ENCODE measurements at regions not wholly inside any gene's neighbourhood (a gene's known extent, or its start where the extent isn't known, plus 50 kb on each side); places are given as distances from the start of the nearest gene placed in this dataset.

DNA sequence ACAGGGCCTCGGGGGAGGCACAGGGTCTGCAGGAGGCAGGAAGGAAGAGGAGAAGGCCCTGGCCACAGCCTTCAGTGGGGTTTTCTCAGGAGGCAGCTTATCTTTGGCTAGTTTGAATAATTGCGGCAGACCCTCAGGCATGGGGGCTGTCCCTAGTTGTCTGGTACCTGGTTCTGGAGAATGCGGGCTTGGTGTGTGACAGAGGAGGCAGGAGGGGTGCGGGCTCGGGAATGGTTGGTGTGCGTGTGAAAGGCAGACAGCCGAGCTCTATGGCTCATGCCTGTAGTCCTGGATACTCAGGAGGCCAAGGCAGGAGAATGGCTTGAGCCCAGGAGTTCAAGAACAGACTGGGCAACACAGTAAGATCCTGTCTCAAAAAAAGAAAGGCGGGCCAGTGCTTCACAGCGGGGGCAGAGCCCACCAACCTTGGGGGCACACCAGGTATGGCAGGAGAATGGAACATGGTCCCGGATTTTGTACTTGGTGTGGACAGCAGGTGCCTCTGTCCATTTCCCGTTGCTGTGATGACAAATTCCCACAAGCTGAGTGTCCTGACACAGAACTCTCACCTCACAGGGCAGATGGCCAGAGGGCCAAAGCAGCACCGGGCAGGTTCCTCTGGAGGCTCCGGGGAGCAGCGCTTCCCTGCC lies 640.6 kb downstream of the TBC1D22A start:
- no peaks in the 10 kb centered on the region for H3K9me3 ChIP-seq (replicated peaks; ENCODE audit: insufficient read depth, low read length)
- TF ChIP-seq, protein P1, sequence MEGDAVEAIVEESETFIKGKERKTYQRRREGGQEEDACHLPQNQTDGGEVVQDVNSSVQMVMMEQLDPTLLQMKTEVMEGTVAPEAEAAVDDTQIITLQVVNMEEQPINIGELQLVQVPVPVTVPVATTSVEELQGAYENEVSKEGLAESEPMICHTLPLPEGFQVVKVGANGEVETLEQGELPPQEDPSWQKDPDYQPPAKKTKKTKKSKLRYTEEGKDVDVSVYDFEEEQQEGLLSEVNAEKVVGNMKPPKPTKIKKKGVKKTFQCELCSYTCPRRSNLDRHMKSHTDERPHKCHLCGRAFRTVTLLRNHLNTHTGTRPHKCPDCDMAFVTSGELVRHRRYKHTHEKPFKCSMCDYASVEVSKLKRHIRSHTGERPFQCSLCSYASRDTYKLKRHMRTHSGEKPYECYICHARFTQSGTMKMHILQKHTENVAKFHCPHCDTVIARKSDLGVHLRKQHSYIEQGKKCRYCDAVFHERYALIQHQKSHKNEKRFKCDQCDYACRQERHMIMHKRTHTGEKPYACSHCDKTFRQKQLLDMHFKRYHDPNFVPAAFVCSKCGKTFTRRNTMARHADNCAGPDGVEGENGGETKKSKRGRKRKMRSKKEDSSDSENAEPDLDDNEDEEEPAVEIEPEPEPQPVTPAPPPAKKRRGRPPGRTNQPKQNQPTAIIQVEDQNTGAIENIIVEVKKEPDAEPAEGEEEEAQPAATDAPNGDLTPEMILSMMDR (IDR thresholded peaks at IDR 0.05; ENCODE audit: low read length): no peak
- no peak for TF ChIP-seq EZH2 (optimal IDR thresholded peaks at IDR 0.05; ENCODE audit: low read depth, low read length)
- no peak overlapping the region for H3K9ac ChIP-seq (ENCODE audit: low read length)
- no peak overlapping the region for H3K27ac ChIP-seq (ENCODE audit: low read length)
- H3K36me3 ChIP-seq (replicated peaks; ENCODE audit: insufficient read depth, low read length): no peaks in the 10 kb centered on the region
- no peaks in the 10 kb centered on the region for H4K20me1 ChIP-seq (ENCODE audit: insufficient read depth, low read length)
- H3K4me3 ChIP-seq (ENCODE audit: low read length): no peak overlapping the region
- no peaks in the 10 kb centered on the region for H3F3A ChIP-seq (ENCODE audit: insufficient read depth, low read length)
- H3K4me1 ChIP-seq (ENCODE audit: low read length): no peaks in the 10 kb centered on the region
- no peaks in the 10 kb centered on the region for H3K9me2 ChIP-seq (replicated peaks; ENCODE audit: insufficient read depth, low read length)
- DNase-seq: no peak
- H3K4me2 ChIP-seq (ENCODE audit: low read depth, low read length): no peak overlapping the region
- H3K27me3 ChIP-seq (replicated peaks; ENCODE audit: insufficient read depth, low read length): peaks cover 5% of the 10 kb centered on the region; the same call in 1 of the 2 replicates
- no peak overlapping the region for H2AFZ ChIP-seq (ENCODE audit: low read length)
- H3K79me2 ChIP-seq (ENCODE audit: low read length): no peaks in the 10 kb centered on the region

DNA sequence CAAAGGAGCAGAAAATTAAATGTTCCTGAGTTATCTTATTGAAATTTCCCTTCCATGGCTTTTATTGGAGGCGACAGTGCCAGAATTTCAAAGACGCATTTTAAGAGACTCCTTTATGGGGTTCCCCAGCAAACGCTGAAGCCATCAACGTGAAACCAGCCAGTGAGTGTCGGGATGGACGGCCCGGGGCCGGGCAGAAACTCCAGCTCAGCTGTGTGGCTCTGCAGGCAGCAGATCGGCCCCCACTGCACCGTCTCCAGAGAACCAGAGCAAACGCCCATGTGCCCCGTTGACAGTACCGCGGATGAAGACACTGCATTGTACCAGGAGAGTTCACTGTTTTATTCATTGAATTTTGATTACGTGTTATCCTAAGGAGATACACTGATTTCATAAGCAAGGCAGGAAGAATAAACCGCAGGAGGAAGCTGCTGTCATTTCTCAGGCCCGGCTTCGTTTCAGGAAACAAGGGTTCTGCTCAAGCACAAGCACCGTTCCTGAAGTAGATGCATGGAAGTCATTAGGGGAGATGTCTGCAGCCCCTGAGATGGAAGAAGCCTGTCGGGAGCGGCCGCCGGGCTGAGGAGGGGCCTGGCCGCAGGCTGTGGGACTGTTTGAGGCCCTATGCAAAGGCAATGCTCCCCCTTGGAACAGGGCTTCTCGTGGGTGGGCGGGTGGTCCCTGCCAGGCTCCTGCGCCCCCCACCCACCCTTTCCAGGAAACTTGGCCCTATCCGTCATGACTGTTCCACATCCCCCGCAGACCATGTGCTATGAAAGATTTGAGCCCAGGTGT lies 639.7 kb downstream of the TBC1D22A start:
- Histone ChIP-seq H3K36me3 (replicated peaks; ENCODE audit: insufficient read depth, low read length) (no peaks in the 10 kb centered on the region), H3K9ac (ENCODE audit: low read length) (no peak overlapping the region), H3F3A (ENCODE audit: insufficient read depth, low read length) (no peaks in the 10 kb centered on the region), H3K4me1 (ENCODE audit: low read length) (no peaks in the 10 kb centered on the region), H4K20me1 (ENCODE audit: insufficient read depth, low read length) (no peaks in the 10 kb centered on the region), H2AFZ (ENCODE audit: low read length) (no peak overlapping the region), H3K4me2 (ENCODE audit: low read depth, low read length) (no peak overlapping the region), H3K27ac (ENCODE audit: low read length) (no peak overlapping the region), H3K27me3 (replicated peaks; ENCODE audit: insufficient read depth, low read length) (peaks cover 5% of the 10 kb centered on the region; the same call in 1 of the 2 replicates), H3K79me2 (ENCODE audit: low read length) (no peaks in the 10 kb centered on the region), H3K4me3 (ENCODE audit: low read length) (no peak overlapping the region), H3K9me3 (replicated peaks; ENCODE audit: insufficient read depth, low read length) (no peaks in the 10 kb centered on the region), H3K9me2 (replicated peaks; ENCODE audit: insufficient read depth, low read length) (no peaks in the 10 kb centered on the region)
- no peak for TF ChIP-seq EZH2 (optimal IDR thresholded peaks at IDR 0.05; ENCODE audit: low read depth, low read length)
- no peak for TF ChIP-seq EZH2phosphoT487 (IDR thresholded peaks at IDR 0.05; ENCODE audit: low read length)
- TF ChIP-seq, protein P1 (IDR thresholded peaks at IDR 0.05; ENCODE audit: low read length): no peak
- no peak for DNase-seq

DNA sequence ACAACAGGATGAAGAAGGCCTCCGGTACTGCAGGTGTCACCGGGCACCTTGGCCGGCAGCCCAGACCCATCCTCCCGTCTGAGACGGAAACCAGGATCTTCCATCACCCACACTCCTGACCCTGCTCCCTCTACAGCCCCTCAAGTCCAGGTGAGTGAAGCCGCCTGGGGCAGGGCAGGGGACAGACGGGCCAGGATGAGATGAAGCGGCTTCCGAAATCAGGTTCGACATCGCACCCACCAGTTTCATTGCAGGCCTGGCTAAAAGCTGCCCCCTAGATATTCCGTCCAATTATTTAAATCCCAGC lies 639.1 kb downstream of the TBC1D22A start:
- Histone ChIP-seq H3K9ac (ENCODE audit: low read length) (no peak overlapping the region), H3K4me2 (ENCODE audit: low read depth, low read length) (no peak overlapping the region), H3K9me2 (replicated peaks; ENCODE audit: insufficient read depth, low read length) (no peaks in the 10 kb centered on the region), H3K4me3 (ENCODE audit: low read length) (no peak overlapping the region), H3K9me3 (replicated peaks; ENCODE audit: insufficient read depth, low read length) (no peaks in the 10 kb centered on the region), H3K79me2 (ENCODE audit: low read length) (no peaks in the 10 kb centered on the region), H3K4me1 (ENCODE audit: low read length) (no peaks in the 10 kb centered on the region), H3K36me3 (replicated peaks; ENCODE audit: insufficient read depth, low read length) (no peaks in the 10 kb centered on the region), H3K27ac (ENCODE audit: low read length) (no peak overlapping the region), H3K27me3 (replicated peaks; ENCODE audit: insufficient read depth, low read length) (peaks cover 5% of the 10 kb centered on the region; the same call in 1 of the 2 replicates), H2AFZ (ENCODE audit: low read length) (no peak overlapping the region), H4K20me1 (ENCODE audit: insufficient read depth, low read length) (no peaks in the 10 kb centered on the region), H3F3A (ENCODE audit: insufficient read depth, low read length) (no peaks in the 10 kb centered on the region)
- DNase-seq: no peak
- TF ChIP-seq EZH2 (optimal IDR thresholded peaks at IDR 0.05; ENCODE audit: low read depth, low read length): no peak
- TF ChIP-seq EZH2phosphoT487 (IDR thresholded peaks at IDR 0.05; ENCODE audit: low read length): no peak

Measured in MM.1S (cell line).